ENCODE measurements at regions not wholly inside any gene's neighbourhood (a gene's known extent, or its start where the extent isn't known, plus 50 kb on each side); places are given as distances from the start of the nearest gene placed in this dataset.

- DNase-seq = no peak
- H3K9me3 ChIP-seq = no peaks in the 10 kb centered on the region
- intact Hi-C loops (cut with DNase I) = loop anchor here (5.0 kb wide), 1 partner anchor 339 kb away; no protein-coding TSS in a partner anchor
- no peak for ATAC-seq
- H3K27ac ChIP-seq = no peak overlapping the region
- H3K36me3 ChIP-seq = no peaks in the 10 kb centered on the region
- peaks cover 15% of the 10 kb centered on the region for H3K27me3 ChIP-seq (ENCODE audit: low read depth)
- peaks cover 5% of the 10 kb centered on the region for H3K4me1 ChIP-seq
- H3K4me3 ChIP-seq = no peak overlapping the region
- TF ChIP-seq, protein P1, sequence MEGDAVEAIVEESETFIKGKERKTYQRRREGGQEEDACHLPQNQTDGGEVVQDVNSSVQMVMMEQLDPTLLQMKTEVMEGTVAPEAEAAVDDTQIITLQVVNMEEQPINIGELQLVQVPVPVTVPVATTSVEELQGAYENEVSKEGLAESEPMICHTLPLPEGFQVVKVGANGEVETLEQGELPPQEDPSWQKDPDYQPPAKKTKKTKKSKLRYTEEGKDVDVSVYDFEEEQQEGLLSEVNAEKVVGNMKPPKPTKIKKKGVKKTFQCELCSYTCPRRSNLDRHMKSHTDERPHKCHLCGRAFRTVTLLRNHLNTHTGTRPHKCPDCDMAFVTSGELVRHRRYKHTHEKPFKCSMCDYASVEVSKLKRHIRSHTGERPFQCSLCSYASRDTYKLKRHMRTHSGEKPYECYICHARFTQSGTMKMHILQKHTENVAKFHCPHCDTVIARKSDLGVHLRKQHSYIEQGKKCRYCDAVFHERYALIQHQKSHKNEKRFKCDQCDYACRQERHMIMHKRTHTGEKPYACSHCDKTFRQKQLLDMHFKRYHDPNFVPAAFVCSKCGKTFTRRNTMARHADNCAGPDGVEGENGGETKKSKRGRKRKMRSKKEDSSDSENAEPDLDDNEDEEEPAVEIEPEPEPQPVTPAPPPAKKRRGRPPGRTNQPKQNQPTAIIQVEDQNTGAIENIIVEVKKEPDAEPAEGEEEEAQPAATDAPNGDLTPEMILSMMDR (IDR thresholded peaks at IDR 0.05) = no peak
Measured at GRCh38 chr2:120681696-120682288, 53.9 kb upstream of the GLI2 start.

- H3K9me3 ChIP-seq = no peaks in the 10 kb centered on the region
- peaks cover 15% of the 10 kb centered on the region for H3K27me3 ChIP-seq (ENCODE audit: low read depth)
- no peak for DNase-seq
- H3K4me3 ChIP-seq = no peak overlapping the region
- intact Hi-C loops (cut with DNase I) = loop anchor here (5.0 kb wide), 1 partner anchor 340 kb away; no protein-coding TSS in a partner anchor
- no peaks in the 10 kb centered on the region for H3K36me3 ChIP-seq
- peaks cover 5% of the 10 kb centered on the region for H3K4me1 ChIP-seq
- TF ChIP-seq, protein P1 (IDR thresholded peaks at IDR 0.05) = no peak
- no peak for ATAC-seq
- no peak overlapping the region for H3K27ac ChIP-seq
Measured at GRCh38 chr2:120682654-120683053, 53.0 kb upstream of the GLI2 start.

DNA sequence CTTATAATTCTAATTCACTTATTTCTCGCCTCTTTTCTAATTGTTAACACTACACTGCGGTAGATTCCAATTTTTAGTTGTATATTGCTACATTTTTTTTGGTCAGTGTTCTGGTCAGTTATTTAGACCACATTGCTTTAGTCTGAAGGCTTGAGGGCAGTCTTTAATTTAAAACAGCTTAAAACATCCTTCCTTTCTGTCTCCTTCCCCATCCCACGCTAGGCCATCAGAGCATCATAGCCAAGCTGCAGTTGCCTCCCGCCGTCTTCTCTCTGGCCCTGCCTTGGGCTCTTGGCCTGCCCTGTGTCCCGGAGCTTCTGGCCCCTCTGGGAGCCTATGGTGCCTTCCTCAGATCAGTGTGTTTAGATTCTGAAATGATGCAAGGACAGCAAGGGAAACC, 52.6 kb upstream of the GLI2 start:
- Histone ChIP-seq H3K4me1 (peaks cover 5% of the 10 kb centered on the region), H3K36me3 (no peaks in the 10 kb centered on the region), H3K27me3 (ENCODE audit: low read depth) (peaks cover 15% of the 10 kb centered on the region), H3K27ac (no peak overlapping the region), H3K4me3 (no peak overlapping the region), H3K9me3 (no peaks in the 10 kb centered on the region)
- intact Hi-C loops (cut with DNase I) = loop anchor here (5.0 kb wide), 1 partner anchor 341 kb away; no protein-coding TSS in a partner anchor
- no peak for DNase-seq
- no peak for ATAC-seq
- TF ChIP-seq, protein P1 (IDR thresholded peaks at IDR 0.05) = no peak

DNA sequence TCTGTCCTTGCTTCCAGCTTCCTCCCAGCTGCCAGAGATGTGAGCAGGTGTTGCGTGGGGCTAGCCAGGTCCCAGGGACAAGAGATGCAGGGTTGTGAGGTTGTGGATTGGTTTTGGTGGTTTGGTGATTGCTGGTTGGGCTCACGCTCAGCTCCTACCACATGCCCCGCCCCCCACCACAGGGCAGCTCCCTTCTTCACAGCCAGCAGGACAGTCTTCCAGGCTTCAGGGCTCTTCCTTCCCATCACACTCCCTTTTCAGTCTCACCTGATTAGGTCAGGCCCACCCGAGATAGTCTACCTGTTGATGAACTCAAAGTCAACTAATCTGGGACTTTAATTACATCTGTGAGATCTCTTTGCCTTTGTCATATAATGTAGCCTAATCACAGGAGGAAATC, 52.0 kb upstream of the GLI2 start:
- ATAC-seq (no peak), DNase-seq (no peak)
- peaks cover 5% of the 10 kb centered on the region for H3K4me1 ChIP-seq
- H3K9me3 ChIP-seq = no peaks in the 10 kb centered on the region
- H3K36me3 ChIP-seq = no peaks in the 10 kb centered on the region
- no peak overlapping the region for H3K27ac ChIP-seq
- TF ChIP-seq, protein P1 (IDR thresholded peaks at IDR 0.05) = no peak
- peaks cover 15% of the 10 kb centered on the region for H3K27me3 ChIP-seq (ENCODE audit: low read depth)
- H3K4me3 ChIP-seq = no peak overlapping the region
- intact Hi-C loops (cut with DNase I) = loop anchor here (5.0 kb wide), 1 partner anchor 341 kb away; no protein-coding TSS in a partner anchor

GRCh38 chr2:120684289-120685065, 51.2 kb upstream of the GLI2 start:
- TF ChIP-seq, protein P1 (IDR thresholded peaks at IDR 0.05) = no peak
- Histone ChIP-seq H3K36me3 (no peaks in the 10 kb centered on the region), H3K27me3 (ENCODE audit: low read depth) (peaks cover 15% of the 10 kb centered on the region), H3K9me3 (no peaks in the 10 kb centered on the region), H3K27ac (no peak overlapping the region), H3K4me1 (peaks cover 5% of the 10 kb centered on the region), H3K4me3 (no peak overlapping the region)
- ATAC-seq (no peak), DNase-seq (no peak)
- intact Hi-C loops (cut with DNase I) = loop anchor here (5.0 kb wide), 1 partner anchor 342 kb away; no protein-coding TSS in a partner anchor
